ENCODE measurements at regions not wholly inside any gene's neighbourhood (a gene's known extent, or its start where the extent isn't known, plus 50 kb on each side); places are given as distances from the start of the nearest gene placed in this dataset.
"Not testable (repeated sequence)": the region's sequence is repeated elsewhere in the genome, so short reads cannot be mapped to it uniquely, and the experiment has no call there.

- Histone ChIP-seq H3K9ac (ENCODE audit: low read depth in 1 of 2, low read length in 2 of 2) (no peak overlapping the region), H3K27ac (ENCODE audit: low read depth, low read length) (no peak overlapping the region), H3K9me3 (ENCODE audit: control insufficient read depth in 1 of 2, low read length in 2 of 2) (no peaks in the 10 kb centered on the region), H3K4me3 (ENCODE audit: low read depth in 1 of 2, low read length in 2 of 2) (no peak overlapping the region), H3K4me1 (ENCODE audit: control insufficient read depth in 1 of 2, insufficient read depth in 2 of 2, low read length in 2 of 2) (no peaks in the 10 kb centered on the region), H3K36me3 (ENCODE audit: control insufficient read depth in 1 of 2, insufficient read depth in 2 of 2, low read length in 2 of 2) (no peaks in the 10 kb centered on the region), H3K27me3 (ENCODE audit: control insufficient read depth in 1 of 2, insufficient read depth in 2 of 2, low read length in 2 of 2) (no peaks in the 10 kb centered on the region)
Observed at GRCh38 chr7:50921114-50921813, 138.6 kb upstream of the GRB10 start.

GRCh38 chr7:50920031-50920635 is 137.4 kb upstream of the GRB10 start:
- Histone ChIP-seq H3K4me1 (ENCODE audit: control insufficient read depth in 1 of 2, insufficient read depth in 2 of 2, low read length in 2 of 2) (no peaks in the 10 kb centered on the region), H3K27me3 (ENCODE audit: control insufficient read depth in 1 of 2, insufficient read depth in 2 of 2, low read length in 2 of 2) (no peaks in the 10 kb centered on the region), H3K4me3 (ENCODE audit: low read depth in 1 of 2, low read length in 2 of 2) (no peak overlapping the region), H3K9ac (ENCODE audit: low read depth in 1 of 2, low read length in 2 of 2) (no peak overlapping the region), H3K27ac (ENCODE audit: low read depth, low read length) (no peak overlapping the region), H3K9me3 (ENCODE audit: control insufficient read depth in 1 of 2, low read length in 2 of 2) (no peaks in the 10 kb centered on the region), H3K36me3 (ENCODE audit: control insufficient read depth in 1 of 2, insufficient read depth in 2 of 2, low read length in 2 of 2) (no peaks in the 10 kb centered on the region)

- Histone ChIP-seq H3K27ac (ENCODE audit: low read depth, low read length) (no peak overlapping the region), H3K4me3 (ENCODE audit: low read depth in 1 of 2, low read length in 2 of 2) (no peak overlapping the region), H3K9me3 (ENCODE audit: control insufficient read depth in 1 of 2, low read length in 2 of 2) (no peaks in the 10 kb centered on the region), H3K4me1 (ENCODE audit: control insufficient read depth in 1 of 2, insufficient read depth in 2 of 2, low read length in 2 of 2) (no peaks in the 10 kb centered on the region), H3K9ac (ENCODE audit: low read depth in 1 of 2, low read length in 2 of 2) (no peak overlapping the region), H3K27me3 (ENCODE audit: control insufficient read depth in 1 of 2, insufficient read depth in 2 of 2, low read length in 2 of 2) (no peaks in the 10 kb centered on the region), H3K36me3 (ENCODE audit: control insufficient read depth in 1 of 2, insufficient read depth in 2 of 2, low read length in 2 of 2) (no peaks in the 10 kb centered on the region)
Observed at GRCh38 chr7:50915621-50916020, 132.9 kb upstream of the GRB10 start.

- Histone ChIP-seq H3K9me3 (ENCODE audit: control insufficient read depth in 1 of 2, low read length in 2 of 2) (no peaks in the 10 kb centered on the region), H3K4me3 (ENCODE audit: low read depth in 1 of 2, low read length in 2 of 2) (no peak overlapping the region), H3K27ac (ENCODE audit: low read depth, low read length) (no peak overlapping the region), H3K36me3 (ENCODE audit: control insufficient read depth in 1 of 2, insufficient read depth in 2 of 2, low read length in 2 of 2) (no peaks in the 10 kb centered on the region), H3K4me1 (ENCODE audit: control insufficient read depth in 1 of 2, insufficient read depth in 2 of 2, low read length in 2 of 2) (no peaks in the 10 kb centered on the region), H3K9ac (ENCODE audit: low read depth in 1 of 2, low read length in 2 of 2) (no peak overlapping the region), H3K27me3 (ENCODE audit: control insufficient read depth in 1 of 2, insufficient read depth in 2 of 2, low read length in 2 of 2) (no peaks in the 10 kb centered on the region)
Observed at GRCh38 chr7:50914460-50914859, 131.8 kb upstream of the GRB10 start.

GRCh38 chr7:50908628-50909290 is 126.1 kb upstream of the GRB10 start:
- Histone ChIP-seq H3K9ac (ENCODE audit: low read depth in 1 of 2, low read length in 2 of 2) (no peak overlapping the region), H3K4me1 (ENCODE audit: control insufficient read depth in 1 of 2, insufficient read depth in 2 of 2, low read length in 2 of 2) (no peaks in the 10 kb centered on the region), H3K27ac (ENCODE audit: low read depth, low read length) (no peak overlapping the region), H3K9me3 (ENCODE audit: control insufficient read depth in 1 of 2, low read length in 2 of 2) (no peaks in the 10 kb centered on the region), H3K36me3 (ENCODE audit: control insufficient read depth in 1 of 2, insufficient read depth in 2 of 2, low read length in 2 of 2) (no peaks in the 10 kb centered on the region), H3K4me3 (ENCODE audit: low read depth in 1 of 2, low read length in 2 of 2) (no peak overlapping the region), H3K27me3 (ENCODE audit: control insufficient read depth in 1 of 2, insufficient read depth in 2 of 2, low read length in 2 of 2) (no peaks in the 10 kb centered on the region)

GRCh38 chr7:50898604-50899477 is 116.1 kb upstream of the GRB10 start:
- not testable (repeated sequence) for H3K9ac ChIP-seq (ENCODE audit: low read depth in 1 of 2, low read length in 2 of 2); H3K36me3 ChIP-seq (ENCODE audit: control insufficient read depth in 1 of 2, insufficient read depth in 2 of 2, low read length in 2 of 2); H3K27ac ChIP-seq (ENCODE audit: low read depth, low read length); H3K4me1 ChIP-seq (ENCODE audit: control insufficient read depth in 1 of 2, insufficient read depth in 2 of 2, low read length in 2 of 2); H3K9me3 ChIP-seq (ENCODE audit: control insufficient read depth in 1 of 2, low read length in 2 of 2); H3K27me3 ChIP-seq (ENCODE audit: control insufficient read depth in 1 of 2, insufficient read depth in 2 of 2, low read length in 2 of 2); H3K4me3 ChIP-seq (ENCODE audit: low read depth in 1 of 2, low read length in 2 of 2)

GRCh38 chr7:50887061-50887460 is 104.4 kb upstream of the GRB10 start:
- H3K4me1 ChIP-seq (ENCODE audit: control insufficient read depth in 1 of 2, insufficient read depth in 2 of 2, low read length in 2 of 2); H3K27ac ChIP-seq (ENCODE audit: low read depth, low read length); H3K27me3 ChIP-seq (ENCODE audit: control insufficient read depth in 1 of 2, insufficient read depth in 2 of 2, low read length in 2 of 2); H3K9me3 ChIP-seq (ENCODE audit: control insufficient read depth in 1 of 2, low read length in 2 of 2); H3K36me3 ChIP-seq (ENCODE audit: control insufficient read depth in 1 of 2, insufficient read depth in 2 of 2, low read length in 2 of 2); H3K4me3 ChIP-seq (ENCODE audit: low read depth in 1 of 2, low read length in 2 of 2); H3K9ac ChIP-seq (ENCODE audit: low read depth in 1 of 2, low read length in 2 of 2): not testable (repeated sequence)

- H3K4me3 ChIP-seq (ENCODE audit: low read depth in 1 of 2, low read length in 2 of 2), result no peak overlapping the region
- no peak overlapping the region for H3K27ac ChIP-seq (ENCODE audit: low read depth, low read length)
- no peak overlapping the region for H3K9ac ChIP-seq (ENCODE audit: low read depth in 1 of 2, low read length in 2 of 2)
- no peaks in the 10 kb centered on the region for H3K36me3 ChIP-seq (ENCODE audit: control insufficient read depth in 1 of 2, insufficient read depth in 2 of 2, low read length in 2 of 2)
- no peaks in the 10 kb centered on the region for H3K27me3 ChIP-seq (ENCODE audit: control insufficient read depth in 1 of 2, insufficient read depth in 2 of 2, low read length in 2 of 2)
- no peaks in the 10 kb centered on the region for H3K9me3 ChIP-seq (ENCODE audit: control insufficient read depth in 1 of 2, low read length in 2 of 2)
- H3K4me1 ChIP-seq (ENCODE audit: control insufficient read depth in 1 of 2, insufficient read depth in 2 of 2, low read length in 2 of 2), result no peaks in the 10 kb centered on the region
Observed at GRCh38 chr7:50872437-50872836, 89.7 kb upstream of the GRB10 start.

- H3K4me1 ChIP-seq (ENCODE audit: control insufficient read depth in 1 of 2, insufficient read depth in 2 of 2, low read length in 2 of 2), result no peaks in the 10 kb centered on the region
- no peak overlapping the region for H3K4me3 ChIP-seq (ENCODE audit: low read depth in 1 of 2, low read length in 2 of 2)
- no peak overlapping the region for H3K27ac ChIP-seq (ENCODE audit: low read depth, low read length)
- no peaks in the 10 kb centered on the region for H3K27me3 ChIP-seq (ENCODE audit: control insufficient read depth in 1 of 2, insufficient read depth in 2 of 2, low read length in 2 of 2)
- H3K36me3 ChIP-seq (ENCODE audit: control insufficient read depth in 1 of 2, insufficient read depth in 2 of 2, low read length in 2 of 2), result no peaks in the 10 kb centered on the region
- no peak overlapping the region for H3K9ac ChIP-seq (ENCODE audit: low read depth in 1 of 2, low read length in 2 of 2)
- H3K9me3 ChIP-seq (ENCODE audit: control insufficient read depth in 1 of 2, low read length in 2 of 2), result no peaks in the 10 kb centered on the region
Observed at GRCh38 chr7:50869108-50869725, 86.5 kb upstream of the GRB10 start.

Measured in duodenal mucosa (tissue), 2 donors.